HCT116 (cell line): ENCODE measurements at regions not wholly inside any gene's neighbourhood (a gene's known extent, or its start where the extent isn't known, plus 50 kb on each side); places are given as distances from the start of the nearest gene placed in this dataset.
"Not testable (repeated sequence)": the region's sequence is repeated elsewhere in the genome, so short reads cannot be mapped to it uniquely, and the experiment has no call there.

Experiments
- ATAC-seq: fragments of 200-7000 bp; cut with Tn5 transposase; 2 replicates; pipeline ENCODE4 v1.9.1; 2020; ENCODE audit warnings: mild to moderate bottlenecking, moderate library complexity
- BruUV-seq: library from RNA; stranded (reverse); fragments of 400-500 nt; replicated peaks from 2 replicates; lab custom pipeline; 2021; lab: Mats Ljungman, UMichigan
- CTCF ChIA-PET: fragments of 300-600 bp; sonication (Branson Sonifier 250); formaldehyde crosslinking; loops from one replicate; lab custom pipeline; 2021; ENCODE audit warnings: antibody characterized with exemption; lab: Charles Lee
- POLR2A ChIA-PET: fragments of 300-600, 350-600 bp; sonication (Branson Sonifier 250); formaldehyde crosslinking; loops from one replicate; lab custom pipeline; 2021; ENCODE audit warnings: antibody characterized with exemption; lab: Charles Lee
- RAD21 ChIA-PET, 2 experiments: fragments of 300-600 bp; sonication (Branson Sonifier 250); formaldehyde crosslinking; loops; one replicate each; lab custom pipeline; 2023; ENCODE audit warnings: low total read pairs in 2 of 2; ENCODE audit not compliant: uncharacterized antibody in 2 of 2, unreplicated experiment in 2 of 2, low non-redundant PET in 1 of 2; lab: Charles Lee
- DNase-seq: peaks from one replicate; pipeline ENCODE4 v3.0.0-alpha.2; 2010; ENCODE audit warnings: low read depth, low spot score
- H2AFZ ChIP-seq: fragments of 200-600 bp; shearing (Covaris generic), sonication (generic); 2 replicates; pipeline ENCODE4 v1.6.1; 2017; ENCODE audit warnings: low read depth, mixed run types, mixed read lengths, antibody characterized with exemption, low read length; ENCODE audit not compliant: poor library complexity, severe bottlenecking
- H3K27ac ChIP-seq: 2 replicates; pipeline ENCODE4 v1.5.1; 2012; ENCODE audit warnings: low read depth, low read length
- H3K27me3 ChIP-seq: fragments of 200-600 bp; sonication (generic); 2 replicates; pipeline ENCODE4 v1.6.1; 2016; ENCODE audit warnings: mixed run types, low read length, mixed read lengths; ENCODE audit not compliant: insufficient read depth
- H3K36me3 ChIP-seq, 2 experiments: fragments of 200-500 bp in 1 of 2; fragments of 200-600 bp in 1 of 2; sonication (Bioruptor generic) in 1 of 2; sonication (generic) in 1 of 2; 2 replicates each; pipeline versions ENCODE4 v1.5.1 to v1.6.1; 2014 to 2016; ENCODE audit warnings: low read length in 2 of 2, inconsistent platforms in 1 of 2, mixed read lengths in 1 of 2, mixed run types in 1 of 2; ENCODE audit not compliant: insufficient read depth in 2 of 2, control insufficient read depth in 1 of 2
- H3K4me1 ChIP-seq, 2 experiments: fragments of 200-600 bp in 1 of 2; sonication (generic) in 1 of 2; 2 replicates each; pipeline versions ENCODE4 v1.5.1 to v1.6.1; 2012 to 2017; ENCODE audit warnings: low read length in 2 of 2, inconsistent platforms in 1 of 2, mild to moderate bottlenecking in 1 of 2, mixed read lengths in 1 of 2, mixed run types in 1 of 2, moderate library complexity in 1 of 2; ENCODE audit not compliant: insufficient read depth in 2 of 2, control insufficient read depth in 1 of 2
- H3K4me2 ChIP-seq: fragments of 200-600 bp; sonication (generic); 2 replicates; pipeline ENCODE4 v1.6.1; 2017; ENCODE audit warnings: mixed run types, low read length, mixed read lengths
- H3K4me3 ChIP-seq, 2 experiments: fragments of 200-600 bp in 1 of 2; sonication (generic) in 1 of 2; replicated peaks in 1 of 2; 2 replicates each; pipeline ENCODE4 v1.5.1; 2011 to 2016; ENCODE audit warnings: low read length in 2 of 2, control low read depth in 1 of 2, low read depth in 1 of 2, mild to moderate bottlenecking in 1 of 2, mixed read lengths in 1 of 2, mixed run types in 1 of 2
- H3K79me2 ChIP-seq: fragments of 200-600 bp; sonication (generic); 2 replicates; pipeline ENCODE4 v1.6.1; 2017; ENCODE audit warnings: mild to moderate bottlenecking, mixed run types, low read length, moderate library complexity, mixed read lengths; ENCODE audit not compliant: insufficient read depth
- H3K9ac ChIP-seq: fragments of 200-600 bp; sonication (generic); 2 replicates; pipeline ENCODE4 v1.6.1; 2016; ENCODE audit warnings: low read length, mixed read lengths
- H3K9me2 ChIP-seq: fragments of 200-600 bp; sonication (generic), shearing (Covaris generic); 2 replicates; pipeline ENCODE4 v1.6.1; 2017; ENCODE audit warnings: mixed run types, mild to moderate bottlenecking, moderate library complexity; ENCODE audit not compliant: insufficient read depth
- H3K9me3 ChIP-seq, 2 experiments: fragments of 200-500 bp in 1 of 2; fragments of 200-600 bp in 1 of 2; sonication (Bioruptor generic) in 1 of 2; sonication (generic) in 1 of 2; 2 replicates each; pipeline ENCODE4 v1.6.1; 2014 to 2017; ENCODE audit warnings: low read length in 2 of 2, mixed read lengths in 2 of 2, inconsistent platforms in 1 of 2, low read depth in 1 of 2, mild to moderate bottlenecking in 1 of 2, mixed run types in 1 of 2, moderate library complexity in 1 of 2; ENCODE audit not compliant: control insufficient read depth in 1 of 2, insufficient read depth in 1 of 2
- H4K20me1 ChIP-seq: fragments of 200-600 bp; sonication (generic), shearing (Covaris generic); 2 replicates; pipeline ENCODE4 v1.6.1; 2017; ENCODE audit warnings: mixed run types, mild to moderate bottlenecking, moderate library complexity; ENCODE audit not compliant: insufficient read depth
- CEBPB ChIP-seq: IDR thresholded peaks from 2 replicates; pipeline ENCODE4 v1.6.1; 2012; ENCODE audit warnings: low read depth
- ELF1 ChIP-seq: IDR thresholded peaks from 2 replicates; pipeline ENCODE4 v1.6.1; 2012; ENCODE audit warnings: low read depth, borderline replicate concordance
- EZH2 ChIP-seq: fragments of 200-600 bp; sonication (generic); IDR thresholded peaks from 2 replicates; pipeline ENCODE4 v1.6.1; 2017; ENCODE audit warnings: antibody characterized with exemption, mixed run types
- FOSL1 ChIP-seq: IDR thresholded peaks from 2 replicates; pipeline ENCODE4 v1.6.1; 2012; ENCODE audit warnings: low read depth
- JUND ChIP-seq: IDR thresholded peaks from 2 replicates; pipeline ENCODE4 v1.6.1; 2012
- MAX ChIP-seq: IDR thresholded peaks from 2 replicates; pipeline ENCODE4 v1.6.1; 2012
- POLR2AphosphoS5 ChIP-seq: IDR thresholded peaks from 2 replicates; pipeline ENCODE4 v1.6.1; 2011; ENCODE audit warnings: mild to moderate bottlenecking, low read depth, low read length, moderate library complexity
- SP1 ChIP-seq: IDR thresholded peaks from 2 replicates; pipeline ENCODE4 v1.6.1; 2012; ENCODE audit warnings: low read depth
- SRF ChIP-seq: IDR thresholded peaks from 2 replicates; pipeline ENCODE4 v1.6.1; 2012; ENCODE audit warnings: low read depth
- TCF7L2 ChIP-seq: IDR thresholded peaks from 2 replicates; pipeline ENCODE4 v1.7.0; 2011; ENCODE audit warnings: borderline replicate concordance, inconsistent platforms; ENCODE audit not compliant: insufficient read depth, insufficient read length; ENCODE audit errors: extremely low read depth
- ZBTB33 ChIP-seq: IDR thresholded peaks from 2 replicates; pipeline ENCODE4 v1.6.1; 2011; ENCODE audit warnings: mild to moderate bottlenecking, low read length, moderate library complexity; ENCODE audit not compliant: insufficient replicate concordance; ENCODE audit errors: extremely low read depth
- ZFX ChIP-seq: fragments of 450-650 bp; IDR thresholded peaks from 2 replicates; pipeline ENCODE4 v1.6.1; 2017
- ZNF274 ChIP-seq: fragments of 200-500 bp; sonication (Bioruptor generic); IDR thresholded peaks from 2 replicates; pipeline ENCODE4 v1.6.1; 2014; ENCODE audit warnings: mild to moderate bottlenecking, low read depth, low read length, inconsistent platforms
- intact Hi-C: fragments of 100-400 bp; cut with micrococcal nuclease; formaldehyde crosslinking; loops from 2 replicates; pipeline ENCODE4 v1.10.0; 2022

GRCh38 chr6:27190126-27190525, 57.4 kb upstream of the PRSS16 start:
- Histone ChIP-seq H2AFZ (no peak overlapping the region), H3K79me2 (no peaks in the 10 kb centered on the region), H3K4me2 (no peak overlapping the region), H4K20me1 (no peaks in the 10 kb centered on the region), H3K4me1 (peaks cover 2 to 13% of the 10 kb centered on the region in 2 experiments; a peak in 3 of 4 replicates)
- DNase-seq: no peak
- POLR2A ChIA-PET: interaction anchor here (0.7 to 0.9 kb wide), 2 partner anchors 43 to 328 kb away, joined by 3 read pairs; a partner anchor contains a TSS
- TF ChIP-seq MAX: no peak
- TF ChIP-seq SP1: no peak
- no peak for TF ChIP-seq ZFX
- no peak for TF ChIP-seq CEBPB
- TF ChIP-seq SRF: no peak
- TF ChIP-seq FOSL1: no peak
- no peak for TF ChIP-seq ELF1
- TF ChIP-seq EZH2: no peak
- no peak for TF ChIP-seq ZNF274
- no peak for TF ChIP-seq TCF7L2
- no peak for TF ChIP-seq ZBTB33
- no peak for TF ChIP-seq POLR2AphosphoS5
- TF ChIP-seq JUND: no peak
- TF ChIP-seq, all 23 proteins: peak for 0
- ChIA-PET RAD21 (no interaction called here), CTCF (no interaction called here)
- no peaks in the 10 kb centered on the region for H3K27me3 ChIP-seq
- no peak overlapping the region for H3K9ac ChIP-seq
- H3K36me3 ChIP-seq: no peaks in the 10 kb centered on the region
- H3K4me3 ChIP-seq: no peak overlapping the region
- no peak for ATAC-seq
- no TSS peak for BruUV-seq
- no peaks in the 10 kb centered on the region for H3K9me3 ChIP-seq
- intact Hi-C loops: no loop called here
- H3K9me2 ChIP-seq: no peaks in the 10 kb centered on the region
- no peak overlapping the region for H3K27ac ChIP-seq

GRCh38 chr6:27194453-27194852, 53.0 kb upstream of the PRSS16 start:
- intact Hi-C loops, CTCF ChIA-PET, H3K36me3 ChIP-seq, BruUV-seq, H3K4me1 ChIP-seq, H3K9me2 ChIP-seq, H2AFZ ChIP-seq, H3K4me2 ChIP-seq, POLR2A ChIA-PET, H3K79me2 ChIP-seq, H3K27me3 ChIP-seq, ATAC-seq, H3K9ac ChIP-seq, H3K27ac ChIP-seq, H3K9me3 ChIP-seq, H4K20me1 ChIP-seq, DNase-seq, RAD21 ChIA-PET, H3K4me3 ChIP-seq: not testable (repeated sequence)
